ENCODE measurements at regions not wholly inside any gene's neighbourhood (a gene's known extent, or its start where the extent isn't known, plus 50 kb on each side); places are given as distances from the start of the nearest gene placed in this dataset.
"Not testable (repeated sequence)": the region's sequence is repeated elsewhere in the genome, so short reads cannot be mapped to it uniquely, and the experiment has no call there.

- DNase-seq = no peak
Measured at GRCh38 chr14:101292448-101292847, 268.8 kb upstream of the DIO3 start.

GRCh38 chr14:101293605-101294004 lies 267.7 kb upstream of the DIO3 start:
- no peak for DNase-seq

- DNase-seq = no peak
Measured at GRCh38 chr14:101294136-101294535, 267.2 kb upstream of the DIO3 start.

- DNase-seq = not testable (repeated sequence)
Measured at GRCh38 chr14:101299781-101300180, 261.5 kb upstream of the DIO3 start.

- DNase-seq = no peak
Measured at GRCh38 chr14:101301011-101301410, 260.3 kb upstream of the DIO3 start.

GRCh38 chr14:101307162-101307561 lies 254.1 kb upstream of the DIO3 start:
- not testable (repeated sequence) for DNase-seq

- not testable (repeated sequence) for DNase-seq
Measured at GRCh38 chr14:101311186-101311585, 250.1 kb upstream of the DIO3 start.

GRCh38 chr14:101313268-101313667 lies 248.0 kb upstream of the DIO3 start:
- DNase-seq = no peak

- no peak for DNase-seq
Measured at GRCh38 chr14:101315802-101316296, 245.4 kb upstream of the DIO3 start.

- DNase-seq = no peak
Measured at GRCh38 chr14:101318271-101318670, 243.0 kb upstream of the DIO3 start.

- no peak for DNase-seq
Measured at GRCh38 chr14:101320396-101320795, 240.9 kb upstream of the DIO3 start.

GRCh38 chr14:101322223-101322622 lies 239.1 kb upstream of the DIO3 start:
- no peak for DNase-seq

- DNase-seq = no peak
Measured at GRCh38 chr14:101323111-101323510, 238.2 kb upstream of the DIO3 start.

GRCh38 chr14:101323614-101324235 lies 237.6 kb upstream of the DIO3 start:
- not testable (repeated sequence) for DNase-seq

GRCh38 chr14:101325319-101325718 lies 236.0 kb upstream of the DIO3 start:
- no peak for DNase-seq

- no peak for DNase-seq
Measured at GRCh38 chr14:101328412-101329028, 232.8 kb upstream of the DIO3 start.

- DNase-seq = no peak
Measured at GRCh38 chr14:101330416-101331140, 230.7 kb upstream of the DIO3 start.

GRCh38 chr14:101331141-101331525 lies 230.2 kb upstream of the DIO3 start:
- DNase-seq = no peak

- DNase-seq = no peak
Measured at GRCh38 chr14:101331661-101332169, 229.6 kb upstream of the DIO3 start.

- DNase-seq = no peak
Measured at GRCh38 chr14:101332281-101332680, 229.0 kb upstream of the DIO3 start.

GRCh38 chr14:101333335-101334280 lies 227.7 kb upstream of the DIO3 start:
- DNase-seq = no peak

GRCh38 chr14:101334656-101335055 lies 226.6 kb upstream of the DIO3 start:
- no peak for DNase-seq
